Karpas-422 (cell line): ENCODE measurements at regions not wholly inside any gene's neighbourhood (a gene's known extent, or its start where the extent isn't known, plus 50 kb on each side); places are given as distances from the start of the nearest gene placed in this dataset.
A peak's percentile ranks its signal among the peaks of the same experiment; 100 is the strongest.

Experiments
- DNase-seq: peaks from one replicate; pipeline ENCODE4 v3.0.0-alpha.2; 2015
- H2AFZ ChIP-seq: fragments of 200-600 bp; sonication (generic); 2 replicates; pipeline ENCODE4 v1.6.1; 2014; ENCODE audit warnings: antibody characterized with exemption, low read length, mixed read lengths
- H3K27ac ChIP-seq: fragments of 200-600 bp; sonication (generic); 2 replicates; pipeline ENCODE4 v1.5.1; 2014; ENCODE audit warnings: mild to moderate bottlenecking, low read length, moderate library complexity
- H3K27me3 ChIP-seq: fragments of 200-600 bp; sonication (generic); 2 replicates; pipeline ENCODE4 v1.6.1; 2014; ENCODE audit warnings: low read length, mixed read lengths
- H3K36me3 ChIP-seq: fragments of 200-600 bp; sonication (generic); 2 replicates; pipeline ENCODE4 v1.6.1; 2014; ENCODE audit warnings: low read length, mixed read lengths; ENCODE audit not compliant: insufficient read depth
- H3K4me1 ChIP-seq: fragments of 200-600 bp; sonication (generic); 2 replicates; pipeline ENCODE4 v1.6.1; 2014; ENCODE audit warnings: mild to moderate bottlenecking, low read length, mixed read lengths
- H3K4me2 ChIP-seq: fragments of 200-600 bp; sonication (generic); 2 replicates; pipeline ENCODE4 v1.6.1; 2014; ENCODE audit warnings: low read length, low read depth, mild to moderate bottlenecking; ENCODE audit not compliant: poor library complexity, severe bottlenecking
- H3K4me3 ChIP-seq: fragments of 200-600 bp; sonication (generic); 2 replicates; pipeline ENCODE4 v1.5.1; 2014; ENCODE audit warnings: mild to moderate bottlenecking, antibody characterized with exemption, low read length, mixed read lengths
- H3K79me2 ChIP-seq: fragments of 200-600 bp; sonication (generic); 2 replicates; pipeline ENCODE4 v1.6.1; 2014; ENCODE audit warnings: mild to moderate bottlenecking, low read length, mixed read lengths
- H3K9ac ChIP-seq: fragments of 200-600 bp; sonication (generic); 2 replicates; pipeline ENCODE4 v1.6.0; 2014; ENCODE audit warnings: low read length
- H3K9me2 ChIP-seq: fragments of 200-600 bp; sonication (generic), shearing (Covaris generic); replicated peaks from 2 replicates; pipeline ENCODE4 v1.6.0; 2014; ENCODE audit warnings: mild to moderate bottlenecking, low read length, moderate library complexity; ENCODE audit not compliant: insufficient read depth
- H3K9me3 ChIP-seq: fragments of 300-700, 200-600 bp; sonication (generic); 2 replicates; pipeline ENCODE4 v1.6.1; 2014; ENCODE audit warnings: low read length, mixed read lengths
- H4K20me1 ChIP-seq: fragments of 200-600 bp; sonication (generic); 2 replicates; pipeline ENCODE4 v1.6.1; 2014; ENCODE audit warnings: mild to moderate bottlenecking, antibody characterized with exemption, low read length, low read depth; ENCODE audit not compliant: insufficient read depth

GRCh38 chr11:24375931-24376330 is 120.9 kb upstream of the LUZP2 start:
- Histone ChIP-seq H3K4me1 (no peaks in the 10 kb centered on the region), H3K9me2 (no peaks in the 10 kb centered on the region), H3K9ac (no peak overlapping the region), H3K36me3 (no peaks in the 10 kb centered on the region), H3K27me3 (no peaks in the 10 kb centered on the region), H3K9me3 (peaks cover 28% of the 10 kb centered on the region), H3K4me3 (no peak overlapping the region), H3K27ac (no peak overlapping the region), H2AFZ (no peak overlapping the region), H4K20me1 (no peaks in the 10 kb centered on the region), H3K4me2 (no peak overlapping the region), H3K79me2 (no peaks in the 10 kb centered on the region)
- no peak for DNase-seq

GRCh38 chr11:24383137-24383536 is 113.7 kb upstream of the LUZP2 start:
- H3K9ac ChIP-seq: no peak overlapping the region
- H2AFZ ChIP-seq: no peak overlapping the region
- no peak overlapping the region for H3K27ac ChIP-seq
- no peaks in the 10 kb centered on the region for H3K36me3 ChIP-seq
- H3K9me2 ChIP-seq: no peaks in the 10 kb centered on the region
- DNase-seq: no peak
- H4K20me1 ChIP-seq: no peaks in the 10 kb centered on the region
- peaks cover 7% of the 10 kb centered on the region for H3K9me3 ChIP-seq
- no peak overlapping the region for H3K4me3 ChIP-seq
- H3K4me2 ChIP-seq: no peak overlapping the region
- no peaks in the 10 kb centered on the region for H3K27me3 ChIP-seq
- no peaks in the 10 kb centered on the region for H3K79me2 ChIP-seq
- no peaks in the 10 kb centered on the region for H3K4me1 ChIP-seq

- Histone ChIP-seq H3K9me2 (no peaks in the 10 kb centered on the region), H3K9me3 (peaks cover 7% of the 10 kb centered on the region), H3K4me3 (no peak overlapping the region), H3K9ac (no peak overlapping the region), H3K36me3 (no peaks in the 10 kb centered on the region), H3K27ac (no peak overlapping the region), H3K4me2 (no peak overlapping the region), H3K27me3 (no peaks in the 10 kb centered on the region), H4K20me1 (no peaks in the 10 kb centered on the region), H3K4me1 (no peaks in the 10 kb centered on the region), H3K79me2 (no peaks in the 10 kb centered on the region), H2AFZ (no peak overlapping the region)
- no peak for DNase-seq
Observed at GRCh38 chr11:24384240-24384639, 112.6 kb upstream of the LUZP2 start.

GRCh38 chr11:24386546-24387397 is 110.1 kb upstream of the LUZP2 start:
- Histone ChIP-seq H2AFZ (no peak overlapping the region), H3K4me1 (no peaks in the 10 kb centered on the region), H4K20me1 (no peaks in the 10 kb centered on the region), H3K27ac (no peak overlapping the region), H3K27me3 (no peaks in the 10 kb centered on the region), H3K36me3 (no peaks in the 10 kb centered on the region), H3K79me2 (no peaks in the 10 kb centered on the region), H3K9me3 (no peaks in the 10 kb centered on the region; the same call in 1 of the 2 replicates), H3K4me3 (no peak overlapping the region), H3K9ac (no peak overlapping the region), H3K9me2 (no peaks in the 10 kb centered on the region), H3K4me2 (no peak overlapping the region)
- peak; percentile 56 for DNase-seq

GRCh38 chr11:24389575-24389974 is 107.3 kb upstream of the LUZP2 start:
- H3K27me3 ChIP-seq: no peaks in the 10 kb centered on the region
- H3K4me3 ChIP-seq: no peak overlapping the region
- no peak overlapping the region for H3K4me2 ChIP-seq
- no peaks in the 10 kb centered on the region for H3K4me1 ChIP-seq
- no peak overlapping the region for H2AFZ ChIP-seq
- H3K36me3 ChIP-seq: no peaks in the 10 kb centered on the region
- H4K20me1 ChIP-seq: no peaks in the 10 kb centered on the region
- H3K9ac ChIP-seq: no peak overlapping the region
- no peaks in the 10 kb centered on the region; the same call in 1 of the 2 replicates for H3K9me3 ChIP-seq
- no peak for DNase-seq
- no peak overlapping the region for H3K27ac ChIP-seq
- H3K79me2 ChIP-seq: no peaks in the 10 kb centered on the region
- no peaks in the 10 kb centered on the region for H3K9me2 ChIP-seq

GRCh38 chr11:24390016-24390415 is 106.8 kb upstream of the LUZP2 start:
- no peak overlapping the region for H3K27ac ChIP-seq
- no peak for DNase-seq
- no peaks in the 10 kb centered on the region for H3K79me2 ChIP-seq
- H2AFZ ChIP-seq: no peak overlapping the region
- no peaks in the 10 kb centered on the region for H3K27me3 ChIP-seq
- H3K4me2 ChIP-seq: no peak overlapping the region
- no peak overlapping the region for H3K4me3 ChIP-seq
- no peaks in the 10 kb centered on the region for H3K36me3 ChIP-seq
- no peaks in the 10 kb centered on the region; the same call in 1 of the 2 replicates for H3K9me3 ChIP-seq
- H3K4me1 ChIP-seq: no peaks in the 10 kb centered on the region
- no peaks in the 10 kb centered on the region for H3K9me2 ChIP-seq
- no peaks in the 10 kb centered on the region for H4K20me1 ChIP-seq
- no peak overlapping the region for H3K9ac ChIP-seq

- no peak overlapping the region for H3K4me3 ChIP-seq
Observed at GRCh38 chr11:24390762-24391161, 106.1 kb upstream of the LUZP2 start.

GRCh38 chr11:24391167-24391566 is 105.7 kb upstream of the LUZP2 start:
- H3K9me2 ChIP-seq: no peaks in the 10 kb centered on the region
- no peak overlapping the region for H3K27ac ChIP-seq
- no peaks in the 10 kb centered on the region for H3K4me1 ChIP-seq
- no peak overlapping the region for H2AFZ ChIP-seq
- no peak overlapping the region for H3K4me3 ChIP-seq
- no peaks in the 10 kb centered on the region for H3K27me3 ChIP-seq
- H4K20me1 ChIP-seq: no peaks in the 10 kb centered on the region
- no peak overlapping the region for H3K4me2 ChIP-seq
- H3K79me2 ChIP-seq: no peaks in the 10 kb centered on the region
- DNase-seq: no peak
- H3K36me3 ChIP-seq: no peaks in the 10 kb centered on the region
- no peaks in the 10 kb centered on the region; the same call in none of the 2 replicates for H3K9me3 ChIP-seq
- H3K9ac ChIP-seq: no peak overlapping the region

More at GRCh38 chr11:24390762-24391161, 106.1 kb upstream of the LUZP2 start:
- no peaks in the 10 kb centered on the region for H3K4me1 ChIP-seq
- no peaks in the 10 kb centered on the region for H3K79me2 ChIP-seq
- H2AFZ ChIP-seq: no peak overlapping the region
- H3K27ac ChIP-seq: no peak overlapping the region
- H4K20me1 ChIP-seq: no peaks in the 10 kb centered on the region
- H3K4me2 ChIP-seq: no peak overlapping the region
- no peaks in the 10 kb centered on the region; the same call in 1 of the 2 replicates for H3K9me3 ChIP-seq
- DNase-seq: no peak
- H3K9ac ChIP-seq: no peak overlapping the region
- no peaks in the 10 kb centered on the region for H3K27me3 ChIP-seq
- H3K36me3 ChIP-seq: no peaks in the 10 kb centered on the region
- no peaks in the 10 kb centered on the region for H3K9me2 ChIP-seq
